PC-3 (cell line): ENCODE measurements at regions not wholly inside any gene's neighbourhood (a gene's known extent, or its start where the extent isn't known, plus 50 kb on each side); places are given as distances from the start of the nearest gene placed in this dataset.

Experiments
- ATAC-seq: fragments of 200-7000 bp; cut with Tn5 transposase; 2 replicates; pipeline ENCODE4 v1.9.1; 2020; ENCODE audit warnings: mild to moderate bottlenecking, moderate library complexity
- BruUV-seq: library from RNA; stranded (reverse); fragments of 400-500 nt; replicated peaks from 2 replicates; lab custom pipeline; 2021; lab: Mats Ljungman, UMichigan
- CTCF ChIA-PET: fragments of 300-600 bp; sonication (Branson Sonifier 250); formaldehyde crosslinking; loops from one replicate; lab custom pipeline; 2022; ENCODE audit warnings: antibody characterized with exemption; lab: Charles Lee
- POLR2A ChIA-PET: fragments of 300-600 bp; sonication (Branson Sonifier 250); formaldehyde crosslinking; loops from one replicate; lab custom pipeline; 2022; ENCODE audit warnings: antibody characterized with exemption; ENCODE audit not compliant: unreplicated experiment; lab: Charles Lee
- DNase-seq: peaks from one replicate; pipeline ENCODE4 v3.0.0-alpha.2; 2015
- H2AFZ ChIP-seq: fragments of 300-600 bp; sonication (generic); 2 replicates; pipeline ENCODE4 v1.6.0; 2016; ENCODE audit warnings: antibody characterized with exemption, low read length
- H3F3A ChIP-seq: fragments of 300-600 bp; sonication (generic); one replicate; pipeline ENCODE4 v1.6.0; 2017; ENCODE audit warnings: antibody characterized with exemption, low read length, control low read depth, mild to moderate bottlenecking; ENCODE audit not compliant: unreplicated experiment
- H3K27ac ChIP-seq: fragments of 300-600 bp; sonication (generic); 2 replicates; pipeline ENCODE4 v1.5.1; 2016; ENCODE audit warnings: mild to moderate bottlenecking, low read length
- H3K27me3 ChIP-seq: fragments of 300-600 bp; sonication (generic); 2 replicates; pipeline ENCODE4 v1.6.1; 2016; ENCODE audit warnings: low read length, mixed read lengths
- H3K36me3 ChIP-seq: fragments of 300-600 bp; sonication (generic); 2 replicates; pipeline ENCODE4 v1.6.1; 2016; ENCODE audit warnings: low read depth, mixed run types, low read length, mixed read lengths
- H3K4me1 ChIP-seq: fragments of 300-600 bp; sonication (generic); 2 replicates; pipeline ENCODE4 v1.5.1; 2016; ENCODE audit warnings: low read length; ENCODE audit not compliant: insufficient read depth
- H3K4me2 ChIP-seq: fragments of 300-600 bp; sonication (generic); 2 replicates; pipeline ENCODE4 v1.6.0; 2016; ENCODE audit warnings: low read length
- H3K4me3 ChIP-seq: fragments of 300-600 bp; sonication (generic); 2 replicates; pipeline ENCODE4 v1.5.1; 2016; ENCODE audit warnings: mild to moderate bottlenecking, low read length, mixed read lengths
- H3K79me2 ChIP-seq: fragments of 300-600 bp; sonication (generic); 2 replicates; pipeline ENCODE4 v1.6.1; 2017; ENCODE audit warnings: low read length, mixed read lengths
- H3K9ac ChIP-seq: fragments of 300-600 bp; sonication (generic); 2 replicates; pipeline ENCODE4 v1.6.0; 2016; ENCODE audit warnings: mild to moderate bottlenecking, low read length
- H3K9me2 ChIP-seq: fragments of 300-600 bp; sonication (generic); replicated peaks from 2 replicates; pipeline ENCODE4 v1.6.1; 2016; ENCODE audit warnings: mixed run types, low read length, mixed read lengths
- H3K9me3 ChIP-seq: fragments of 300-600 bp; sonication (generic); 2 replicates; pipeline ENCODE4 v1.6.1; 2016; ENCODE audit warnings: low read length, mixed read lengths
- H4K20me1 ChIP-seq: fragments of 300-600 bp; sonication (generic); 2 replicates; pipeline ENCODE4 v1.6.1; 2016; ENCODE audit warnings: low read length, mixed read lengths
- EZH2 ChIP-seq: fragments of 300-600 bp; sonication (generic); IDR thresholded peaks from one replicate; pipeline ENCODE4 v1.6.1; 2017; ENCODE audit warnings: antibody characterized with exemption, mild to moderate bottlenecking, low read length; ENCODE audit not compliant: unreplicated experiment
- EZH2phosphoT487 ChIP-seq: fragments of 300-600 bp; sonication (generic); IDR thresholded peaks from 2 replicates; pipeline ENCODE4 v1.6.1; 2018; ENCODE audit warnings: mild to moderate bottlenecking, antibody characterized with exemption, low read length, borderline replicate concordance
- intact Hi-C: fragments of 100-400 bp; cut with micrococcal nuclease; formaldehyde crosslinking; loops from 2 replicates; pipeline ENCODE4 v1.9.0; 2023
- TF ChIP-seq, protein P1 (sequence below): fragments of 300-600 bp; sonication (generic); conservative IDR thresholded peaks from 2 replicates; pipeline ENCODE4 v1.5.1; 2017; ENCODE audit warnings: antibody characterized with exemption, low read depth, mild to moderate bottlenecking, low read length

DNA sequence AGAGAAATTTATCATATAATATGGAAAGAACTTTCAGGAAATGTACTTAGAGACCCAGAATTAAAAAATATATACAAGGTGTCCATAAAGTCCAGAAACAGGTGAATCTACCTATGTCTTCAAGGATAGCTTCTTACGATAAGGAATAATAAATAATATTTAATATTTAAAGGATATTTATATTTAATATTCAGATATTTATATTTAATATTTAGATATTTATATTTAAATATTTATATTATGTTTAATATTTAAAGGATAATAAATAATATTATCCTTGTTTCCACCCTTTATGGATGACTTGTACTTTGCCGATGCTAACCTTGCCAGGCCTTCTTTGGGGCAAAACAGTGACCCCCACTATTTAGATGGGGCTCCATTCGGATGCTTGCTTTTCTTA lies 169.5 kb upstream of the CADM1 start:
- Histone ChIP-seq H3K79me2 (no peaks in the 10 kb centered on the region), H4K20me1 (no peaks in the 10 kb centered on the region), H3K9me2 (no peaks in the 10 kb centered on the region), H3K9me3 (0 out of 2 replicates have a peak, but pooled peaks cover 13% of the 10 kb centered on the region), H3K4me3 (no peak overlapping the region), H3K27ac (no peak overlapping the region), H3K36me3 (no peaks in the 10 kb centered on the region), H3K4me1 (no peaks in the 10 kb centered on the region), H2AFZ (no peak overlapping the region), H3K9ac (no peak overlapping the region), H3F3A (no peaks in the 10 kb centered on the region), H3K27me3 (no peaks in the 10 kb centered on the region), H3K4me2 (no peak overlapping the region)
- intact Hi-C loops, result no loop called here
- CTCF ChIA-PET, result no interaction called here
- POLR2A ChIA-PET, result no interaction called here
- TF ChIP-seq EZH2phosphoT487 (no peak), EZH2 (no peak)
- TF ChIP-seq, protein P1, sequence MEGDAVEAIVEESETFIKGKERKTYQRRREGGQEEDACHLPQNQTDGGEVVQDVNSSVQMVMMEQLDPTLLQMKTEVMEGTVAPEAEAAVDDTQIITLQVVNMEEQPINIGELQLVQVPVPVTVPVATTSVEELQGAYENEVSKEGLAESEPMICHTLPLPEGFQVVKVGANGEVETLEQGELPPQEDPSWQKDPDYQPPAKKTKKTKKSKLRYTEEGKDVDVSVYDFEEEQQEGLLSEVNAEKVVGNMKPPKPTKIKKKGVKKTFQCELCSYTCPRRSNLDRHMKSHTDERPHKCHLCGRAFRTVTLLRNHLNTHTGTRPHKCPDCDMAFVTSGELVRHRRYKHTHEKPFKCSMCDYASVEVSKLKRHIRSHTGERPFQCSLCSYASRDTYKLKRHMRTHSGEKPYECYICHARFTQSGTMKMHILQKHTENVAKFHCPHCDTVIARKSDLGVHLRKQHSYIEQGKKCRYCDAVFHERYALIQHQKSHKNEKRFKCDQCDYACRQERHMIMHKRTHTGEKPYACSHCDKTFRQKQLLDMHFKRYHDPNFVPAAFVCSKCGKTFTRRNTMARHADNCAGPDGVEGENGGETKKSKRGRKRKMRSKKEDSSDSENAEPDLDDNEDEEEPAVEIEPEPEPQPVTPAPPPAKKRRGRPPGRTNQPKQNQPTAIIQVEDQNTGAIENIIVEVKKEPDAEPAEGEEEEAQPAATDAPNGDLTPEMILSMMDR, result no peak
- no TSS peak for BruUV-seq
- DNase-seq (no peak), ATAC-seq (no peak)

DNA sequence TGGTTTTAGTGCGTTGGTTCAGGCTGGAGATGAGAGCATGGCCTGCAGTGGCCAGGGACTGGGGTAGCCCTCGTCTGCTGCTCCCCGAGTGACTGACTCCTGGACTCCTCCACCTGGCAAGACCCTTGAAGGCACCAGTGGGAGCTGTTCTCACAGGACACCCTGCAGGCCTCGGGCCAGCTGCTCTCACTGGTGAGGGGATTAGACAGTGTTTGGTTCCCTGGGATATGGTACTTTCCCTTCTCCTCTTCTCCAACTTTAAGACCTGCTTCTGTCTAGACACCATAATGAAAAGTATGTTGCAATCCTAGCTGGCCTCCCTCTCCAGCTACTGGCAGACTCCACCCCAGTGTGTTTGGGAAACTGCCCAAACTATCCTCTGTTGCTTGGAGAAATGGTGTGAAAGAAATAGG lies 168.8 kb upstream of the CADM1 start:
- H3K4me2 ChIP-seq, result no peak overlapping the region
- H2AFZ ChIP-seq, result no peak overlapping the region
- no peak overlapping the region for H3K4me3 ChIP-seq
- ATAC-seq (no peak), DNase-seq (no peak)
- no peaks in the 10 kb centered on the region for H3K79me2 ChIP-seq
- no peaks in the 10 kb centered on the region for H3K36me3 ChIP-seq
- H3F3A ChIP-seq, result no peaks in the 10 kb centered on the region
- BruUV-seq, result no TSS peak
- H3K27me3 ChIP-seq, result no peaks in the 10 kb centered on the region
- intact Hi-C loops, result no loop called here
- 0 out of 2 replicates have a peak, but pooled peaks cover 13% of the 10 kb centered on the region for H3K9me3 ChIP-seq
- no peak overlapping the region for H3K27ac ChIP-seq
- CTCF ChIA-PET, result no interaction called here
- POLR2A ChIA-PET, result no interaction called here
- H4K20me1 ChIP-seq, result no peaks in the 10 kb centered on the region
- H3K4me1 ChIP-seq, result no peaks in the 10 kb centered on the region
- TF ChIP-seq EZH2 (no peak), EZH2phosphoT487 (no peak)
- TF ChIP-seq, protein P1, result no peak
- no peaks in the 10 kb centered on the region for H3K9me2 ChIP-seq
- H3K9ac ChIP-seq, result no peak overlapping the region

DNA sequence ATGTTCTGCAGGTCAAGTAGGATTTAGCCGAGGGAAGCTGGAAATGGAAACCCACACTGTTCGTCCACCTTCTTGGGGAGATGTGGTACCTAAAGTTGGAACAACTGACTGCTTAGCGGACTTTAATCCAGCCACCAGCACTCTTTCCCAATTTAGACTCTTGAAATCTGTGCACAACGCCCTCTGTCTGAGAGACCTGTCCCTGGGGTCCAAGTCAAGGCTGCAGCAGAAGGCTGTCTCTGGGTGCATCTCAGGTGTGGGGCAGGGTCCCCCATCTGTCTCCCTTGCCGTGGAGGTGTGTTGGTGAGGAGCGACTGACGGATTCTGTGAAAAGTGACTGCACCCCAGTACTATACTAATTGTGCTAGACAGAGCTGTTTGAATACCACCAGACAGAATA lies 168.2 kb upstream of the CADM1 start:
- 0 out of 2 replicates have a peak, but pooled peaks cover 13% of the 10 kb centered on the region for H3K9me3 ChIP-seq
- POLR2A ChIA-PET, result no interaction called here
- H3K79me2 ChIP-seq, result no peaks in the 10 kb centered on the region
- no peaks in the 10 kb centered on the region for H4K20me1 ChIP-seq
- no peaks in the 10 kb centered on the region for H3K4me1 ChIP-seq
- no peak overlapping the region for H3K9ac ChIP-seq
- ATAC-seq (no peak), DNase-seq (no peak)
- H3F3A ChIP-seq, result no peaks in the 10 kb centered on the region
- H3K27me3 ChIP-seq, result no peaks in the 10 kb centered on the region
- BruUV-seq, result no TSS peak
- H3K27ac ChIP-seq, result no peak overlapping the region
- CTCF ChIA-PET, result no interaction called here
- H3K4me3 ChIP-seq, result no peak overlapping the region
- no peak overlapping the region for H2AFZ ChIP-seq
- H3K4me2 ChIP-seq, result no peak overlapping the region
- H3K36me3 ChIP-seq, result no peaks in the 10 kb centered on the region
- intact Hi-C loops, result no loop called here
- H3K9me2 ChIP-seq, result no peaks in the 10 kb centered on the region
- TF ChIP-seq EZH2phosphoT487 (no peak), EZH2 (no peak)
- TF ChIP-seq, protein P1, result no peak
